Lung (tissue), 11 donors: ENCODE measurements at regions not wholly inside any gene's neighbourhood (a gene's known extent, or its start where the extent isn't known, plus 50 kb on each side); places are given as distances from the start of the nearest gene placed in this dataset.
"Not testable (repeated sequence)": the region's sequence is repeated elsewhere in the genome, so short reads cannot be mapped to it uniquely, and the experiment has no call there.

Source experiments
- ATAC-seq: fragments of 200-7000 bp; cut with Tn5 transposase; one replicate; pipeline ENCODE4 v1.9.1; 2020; ENCODE audit warnings: moderate number of reproducible peaks; ENCODE audit not compliant: insufficient read depth, low FRiP score
- DNase-seq, 3 donors: peaks; one replicate each; pipeline ENCODE4 v3.0.0-alpha.2; 2013 to 2017
- H3K27ac ChIP-seq, 2 donors: one replicate each; pipeline ENCODE4 v1.5.1; 2013; ENCODE audit warnings: mild to moderate bottlenecking in 2 of 2, moderate library complexity in 2 of 2, control low read depth in 1 of 2, inconsistent platforms in 1 of 2, low read depth in 1 of 2, low read length in 1 of 2
- H3K27me3 ChIP-seq, 3 donors: one replicate each; pipeline ENCODE4 v1.5.1; 2013; ENCODE audit warnings: low read length in 2 of 3; ENCODE audit not compliant: control insufficient read depth in 3 of 3, insufficient read depth in 3 of 3
- H3K36me3 ChIP-seq, 4 donors: one replicate each; pipeline ENCODE4 v1.5.1; 2013; ENCODE audit warnings: low read length in 4 of 4, mild to moderate bottlenecking in 1 of 4, moderate library complexity in 1 of 4; ENCODE audit not compliant: control insufficient read depth in 4 of 4, insufficient read depth in 4 of 4
- H3K4me1 ChIP-seq, 5 donors: one replicate each; pipeline ENCODE4 v1.5.1; 2013; ENCODE audit warnings: low read length in 5 of 5, mild to moderate bottlenecking in 2 of 5, moderate library complexity in 1 of 5; ENCODE audit not compliant: control insufficient read depth in 5 of 5, insufficient read depth in 5 of 5
- H3K4me3 ChIP-seq: one replicate; pipeline ENCODE4 v1.5.1; 2013; ENCODE audit warnings: mild to moderate bottlenecking, control low read depth, moderate library complexity
- H3K9ac ChIP-seq, 2 donors: one replicate each; pipeline ENCODE4 v1.5.1; 2013; ENCODE audit warnings: low read length in 2 of 2, control low read depth in 1 of 2; ENCODE audit not compliant: insufficient read depth in 1 of 2
- H3K9me3 ChIP-seq, 4 donors: one replicate each; pipeline ENCODE4 v1.5.1; 2013; ENCODE audit warnings: low read length in 3 of 4, mild to moderate bottlenecking in 1 of 4, moderate library complexity in 1 of 4; ENCODE audit not compliant: control insufficient read depth in 4 of 4, insufficient read depth in 3 of 4
- CTCF ChIP-seq: IDR thresholded peaks from 2 replicates; pipeline ENCODE4 v1.5.1; 2012; ENCODE audit warnings: mild to moderate bottlenecking; ENCODE audit errors: control extremely low read depth, extremely low read depth
- WGBS, 2 donors: extraction: QIAGEN DNeasy Blood & Tissue Kit; methylation state at CpG; one replicate each; pipeline ENCODE4 v1.1.7; 2013; 5-methylcytosine and 5-hydroxymethylcytosine counted together
- donor health status: control.
- donor health status: control.
- donor health status: Bipolar disorder and iron deficiency.
- donor health status: healthy.
- donor health status: DM: yes; HTN: yes; CAD: no.

- no peak for TF ChIP-seq CTCF
- Histone ChIP-seq H3K9ac (no peak overlapping the region), H3K9me3 (peaks cover 0 to 5% (median 2%) of the 10 kb centered on the region in 4 donors), H3K36me3 (no peaks in the 10 kb centered on the region), H3K27ac (no peak overlapping the region), H3K4me3 (no peak overlapping the region), H3K27me3 (no peaks in the 10 kb centered on the region), H3K4me1 (no peaks in the 10 kb centered on the region)
- no peak for DNase-seq
- WGBS, 2 donors = 95 to 96% methylated on average over 26 to 36 of the region's 36 CpGs
- ATAC-seq = no peak
Measured at GRCh38 chr13:63741029-63741813, 2325.6 kb upstream of the PCDH20 start.

- H3K9me3 ChIP-seq, H3K36me3 ChIP-seq, H3K27me3 ChIP-seq, DNase-seq, H3K4me3 ChIP-seq, H3K9ac ChIP-seq, ATAC-seq, H3K4me1 ChIP-seq, H3K27ac ChIP-seq: not testable (repeated sequence)
- 97 to 99% methylated on average over 19 to 23 of the region's 23 CpGs for WGBS, 2 donors
Measured at GRCh38 chr13:63739112-63739735, 2323.6 kb upstream of the PCDH20 start.

GRCh38 chr13:63737418-63737817 is 2321.8 kb upstream of the PCDH20 start:
- DNase-seq (no peak), ATAC-seq (no peak)
- Histone ChIP-seq H3K4me3 (no peak overlapping the region), H3K27ac (no peak overlapping the region), H3K4me1 (no peaks in the 10 kb centered on the region), H3K9me3 (peaks cover 0 to 5% (median 2%) of the 10 kb centered on the region in 4 donors), H3K27me3 (no peaks in the 10 kb centered on the region), H3K9ac (no peak overlapping the region), H3K36me3 (no peaks in the 10 kb centered on the region)
- no peak for TF ChIP-seq CTCF
- WGBS, 2 donors = 94 to 95% methylated on average over 19 of the region's 19 CpGs

GRCh38 chr13:63731896-63732295 is 2316.2 kb upstream of the PCDH20 start:
- 59 to 78% methylated on average over 3 of the region's 3 CpGs for WGBS, 2 donors
- no peaks in the 10 kb centered on the region for H3K36me3 ChIP-seq
- no peak overlapping the region for H3K9ac ChIP-seq
- TF ChIP-seq CTCF = no peak
- ATAC-seq (no peak), DNase-seq (no peak)
- no peaks in the 10 kb centered on the region for H3K27me3 ChIP-seq
- H3K27ac ChIP-seq = no peak overlapping the region
- no peak overlapping the region for H3K4me3 ChIP-seq
- no peaks in the 10 kb centered on the region for H3K9me3 ChIP-seq
- no peaks in the 10 kb centered on the region for H3K4me1 ChIP-seq

GRCh38 chr13:63712159-63712558 is 2296.5 kb upstream of the PCDH20 start:
- not testable (repeated sequence) for H3K9me3 ChIP-seq, H3K4me3 ChIP-seq, H3K36me3 ChIP-seq, H3K27ac ChIP-seq, ATAC-seq, H3K9ac ChIP-seq, H3K4me1 ChIP-seq, DNase-seq, H3K27me3 ChIP-seq
- WGBS, 2 donors = 76 to 96% methylated on average over 2 of the region's 2 CpGs
